Loucy (cell line): ENCODE measurements at regions not wholly inside any gene's neighbourhood (a gene's known extent, or its start where the extent isn't known, plus 50 kb on each side); places are given as distances from the start of the nearest gene placed in this dataset.

Experiments
- EZH2phosphoT487 ChIP-seq: fragments of 200-600 bp; IDR thresholded peaks from 2 replicates; pipeline ENCODE4 v1.6.1; 2018; ENCODE audit warnings: antibody characterized with exemption, mild to moderate bottlenecking, moderate library complexity, borderline replicate concordance
- TF ChIP-seq, protein P1 (sequence below): fragments of 200-600 bp; sonication (generic); conservative IDR thresholded peaks from 2 replicates; pipeline ENCODE4 v1.5.1; 2014; ENCODE audit warnings: mild to moderate bottlenecking, antibody characterized with exemption, low read length

DNA sequence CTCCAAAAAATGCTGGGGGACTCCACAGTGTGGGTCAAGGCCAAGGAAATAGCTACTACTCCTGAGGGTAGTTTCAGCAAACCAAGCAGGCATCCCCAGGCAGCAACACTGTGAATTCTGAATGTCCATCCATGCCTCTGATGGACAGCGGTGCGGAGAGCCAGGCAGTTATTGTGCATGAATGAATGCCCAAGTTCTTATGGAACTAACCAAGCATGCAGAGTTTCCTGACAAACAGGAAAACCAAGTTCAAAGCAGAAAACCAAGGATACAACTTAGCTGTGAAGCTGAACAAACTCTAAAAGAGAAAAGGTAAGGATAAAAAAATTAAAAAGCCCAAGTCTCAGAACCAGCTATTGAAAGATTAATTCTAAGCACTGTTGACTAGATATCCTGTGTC is 642.6 kb upstream of the HS3ST1 start:
- TF ChIP-seq, protein P1, sequence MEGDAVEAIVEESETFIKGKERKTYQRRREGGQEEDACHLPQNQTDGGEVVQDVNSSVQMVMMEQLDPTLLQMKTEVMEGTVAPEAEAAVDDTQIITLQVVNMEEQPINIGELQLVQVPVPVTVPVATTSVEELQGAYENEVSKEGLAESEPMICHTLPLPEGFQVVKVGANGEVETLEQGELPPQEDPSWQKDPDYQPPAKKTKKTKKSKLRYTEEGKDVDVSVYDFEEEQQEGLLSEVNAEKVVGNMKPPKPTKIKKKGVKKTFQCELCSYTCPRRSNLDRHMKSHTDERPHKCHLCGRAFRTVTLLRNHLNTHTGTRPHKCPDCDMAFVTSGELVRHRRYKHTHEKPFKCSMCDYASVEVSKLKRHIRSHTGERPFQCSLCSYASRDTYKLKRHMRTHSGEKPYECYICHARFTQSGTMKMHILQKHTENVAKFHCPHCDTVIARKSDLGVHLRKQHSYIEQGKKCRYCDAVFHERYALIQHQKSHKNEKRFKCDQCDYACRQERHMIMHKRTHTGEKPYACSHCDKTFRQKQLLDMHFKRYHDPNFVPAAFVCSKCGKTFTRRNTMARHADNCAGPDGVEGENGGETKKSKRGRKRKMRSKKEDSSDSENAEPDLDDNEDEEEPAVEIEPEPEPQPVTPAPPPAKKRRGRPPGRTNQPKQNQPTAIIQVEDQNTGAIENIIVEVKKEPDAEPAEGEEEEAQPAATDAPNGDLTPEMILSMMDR = no peak
- no peak for TF ChIP-seq EZH2phosphoT487
